ENCODE measurements at regions not wholly inside any gene's neighbourhood (a gene's known extent, or its start where the extent isn't known, plus 50 kb on each side); places are given as distances from the start of the nearest gene placed in this dataset.

DNA sequence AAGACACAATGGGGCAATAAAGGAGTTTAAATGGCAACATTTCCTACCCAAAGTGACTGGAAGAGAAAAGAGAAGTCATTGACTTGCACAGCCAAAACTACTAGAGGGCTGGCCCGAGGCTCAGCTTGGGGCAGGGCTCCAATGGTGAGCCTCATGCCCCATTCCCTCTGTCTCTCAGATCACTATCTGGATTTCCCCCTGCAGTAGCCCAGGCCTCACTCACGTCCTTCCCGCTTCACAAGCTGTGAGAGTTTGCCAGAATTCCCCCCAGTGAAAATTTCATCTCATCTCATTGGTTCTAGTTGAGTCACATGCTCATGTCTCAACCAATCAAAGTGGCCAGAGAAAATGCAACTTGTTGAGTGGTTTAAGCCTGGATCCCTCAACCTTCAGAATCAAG, 181.3 kb downstream of the WDR11 start:
- no peak for DNase-seq (ENCODE audit: low spot score)

DNA sequence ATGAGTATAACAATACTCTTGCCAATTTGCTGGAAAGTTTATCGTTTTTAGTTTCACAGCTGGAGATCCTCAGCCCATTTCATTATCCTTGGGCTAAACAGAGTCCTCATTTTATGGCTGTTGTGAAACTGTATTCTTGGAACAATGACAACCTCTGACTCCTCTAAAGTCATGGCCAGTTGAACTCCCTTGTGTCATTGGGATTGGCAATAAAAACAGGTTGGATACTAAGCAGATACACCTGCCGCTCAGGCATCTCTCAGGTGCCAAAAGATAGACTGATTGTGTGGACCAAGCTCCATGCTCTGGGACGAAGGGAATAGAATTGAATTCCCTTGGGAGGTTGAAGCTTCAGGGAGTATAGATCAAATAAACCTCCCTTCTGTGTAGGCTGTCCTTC, 182.2 kb downstream of the WDR11 start:
- no peak for DNase-seq (ENCODE audit: low spot score)

DNA sequence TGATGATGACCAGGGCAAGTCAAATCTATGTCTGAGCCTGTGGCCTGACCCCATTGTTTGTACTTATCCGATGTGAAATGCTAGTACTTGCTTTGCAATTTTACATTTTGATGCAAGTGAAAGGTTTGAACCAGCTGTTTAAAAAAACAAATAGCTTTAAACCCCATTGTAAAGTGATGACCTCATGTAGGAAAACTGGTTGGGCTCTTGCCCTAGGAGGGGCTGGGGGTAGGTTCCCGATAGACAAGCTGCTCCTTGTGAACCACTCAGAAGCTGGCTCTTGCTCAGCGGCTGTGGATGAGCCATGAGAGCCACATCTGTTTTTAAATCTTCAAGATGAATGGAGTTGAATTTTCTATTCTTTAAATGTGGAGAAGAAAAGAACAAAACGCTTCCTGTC, 185.3 kb downstream of the WDR11 start:
- no peak for DNase-seq (ENCODE audit: low spot score)

DNA sequence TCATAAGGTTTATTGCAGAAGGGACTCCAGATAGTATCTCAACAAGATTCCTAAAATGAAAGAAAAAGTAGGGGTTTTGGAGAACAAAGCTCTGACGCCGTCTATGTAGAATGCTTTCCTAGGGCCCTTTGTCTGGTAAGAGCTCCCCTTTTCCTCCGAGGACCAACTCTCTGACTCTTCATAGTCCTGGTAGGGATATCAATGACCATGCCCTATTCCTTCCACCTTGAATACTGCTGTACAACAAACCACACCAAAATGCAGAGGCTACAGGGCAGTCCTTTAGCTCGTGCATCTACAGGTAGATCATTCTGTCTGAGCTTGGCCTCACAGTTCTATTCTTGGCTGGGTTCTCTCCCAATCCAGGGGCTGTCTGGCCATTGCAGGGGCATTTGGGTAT, 190.3 kb downstream of the WDR11 start:
- DNase-seq (ENCODE audit: low spot score): no peak

DNA sequence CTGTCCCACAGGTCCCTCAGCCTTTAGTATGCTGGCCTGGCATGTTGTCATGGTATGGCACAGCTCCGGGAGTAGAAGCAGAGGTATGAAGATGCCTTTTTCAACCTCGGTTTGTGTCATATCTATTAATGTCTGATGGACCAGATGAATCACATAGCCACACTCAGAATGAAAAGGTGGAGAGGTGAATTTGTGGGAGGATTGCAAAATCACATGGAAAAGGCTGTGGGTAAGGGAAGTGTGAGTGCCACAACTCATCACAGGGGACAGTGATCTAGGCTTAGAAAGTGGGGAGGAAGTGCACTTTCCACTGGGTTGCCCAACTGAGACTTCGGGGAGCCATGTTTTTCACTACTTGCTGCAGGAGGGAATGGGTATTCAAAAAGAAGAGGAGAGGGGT, 190.7 kb downstream of the WDR11 start:
- no peak for DNase-seq (ENCODE audit: low spot score)

DNA sequence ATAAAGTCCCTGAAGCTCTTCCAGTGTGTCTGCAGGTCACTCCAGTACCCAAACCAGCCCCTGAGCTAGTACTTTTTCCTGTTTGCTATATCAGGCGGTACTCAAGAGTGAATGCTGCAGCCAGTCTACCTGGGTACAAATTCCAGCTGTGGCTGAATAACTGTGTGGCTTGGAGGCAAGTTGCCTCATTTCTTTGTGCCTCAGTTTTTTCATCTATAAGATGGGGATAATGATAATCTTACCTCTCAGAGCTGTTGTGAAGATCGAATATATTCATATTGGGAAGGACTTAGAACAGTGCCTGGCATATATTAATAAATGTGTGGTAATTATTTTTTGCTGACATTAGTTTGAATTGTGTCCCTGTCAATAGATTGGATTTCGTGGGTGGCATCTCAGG, 191.2 kb downstream of the WDR11 start:
- DNase-seq (ENCODE audit: low spot score): no peak

DNA sequence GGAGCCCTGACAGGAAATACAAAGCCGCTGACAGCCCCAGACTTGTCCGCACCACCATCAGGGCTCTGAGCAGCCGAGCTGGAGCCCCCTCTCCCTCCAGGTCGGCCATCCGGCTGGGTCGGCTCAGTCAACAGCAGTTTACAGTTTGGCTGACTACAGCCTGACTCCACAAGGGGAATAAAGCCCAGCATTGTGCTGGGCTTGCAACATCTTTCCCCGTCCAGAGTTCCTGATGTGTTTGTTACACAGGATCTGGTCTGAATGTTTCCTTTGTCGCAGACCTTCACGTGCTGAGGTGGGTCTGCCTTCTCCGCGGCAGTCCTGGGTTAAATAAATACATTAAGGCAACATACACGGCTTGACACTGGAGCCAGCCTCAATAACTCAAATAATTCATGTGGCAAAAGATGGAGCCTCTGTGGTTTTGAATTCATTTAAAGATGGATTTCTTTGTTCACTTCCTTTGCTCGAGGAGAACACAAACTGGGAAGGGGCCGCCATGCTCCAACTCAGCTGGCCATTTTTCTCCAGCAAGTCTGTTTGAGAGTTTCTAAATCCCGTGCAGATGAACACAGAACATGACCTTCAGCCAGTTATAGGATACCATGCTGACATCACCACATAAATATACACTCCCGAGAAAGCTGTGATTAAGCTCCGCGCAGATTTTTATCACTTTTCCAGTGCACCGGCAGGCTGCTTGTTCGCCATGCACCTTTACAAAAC, 192.1 kb downstream of the WDR11 start:
- DNase-seq (ENCODE audit: low spot score): peak; percentile 12

DNA sequence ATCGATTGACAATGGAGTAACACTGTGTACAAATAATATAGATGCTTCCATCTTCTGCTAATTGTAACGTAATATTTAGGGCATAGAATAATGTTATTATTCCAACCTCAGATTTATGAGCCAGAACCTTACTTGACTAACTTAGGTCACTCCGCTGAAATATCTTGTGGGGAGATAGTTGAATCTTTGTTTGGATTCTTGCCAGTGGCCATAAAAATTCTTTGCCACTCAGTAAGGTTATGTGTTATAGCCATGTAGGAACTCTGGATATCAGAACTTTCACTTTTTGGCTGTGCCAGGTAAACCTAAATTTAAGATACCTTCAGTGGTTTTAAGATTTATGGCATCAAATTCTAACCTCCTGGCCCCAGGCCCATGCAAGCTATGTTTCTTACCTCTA, 197.6 kb downstream of the WDR11 start:
- no peak for DNase-seq (ENCODE audit: low spot score)

DNA sequence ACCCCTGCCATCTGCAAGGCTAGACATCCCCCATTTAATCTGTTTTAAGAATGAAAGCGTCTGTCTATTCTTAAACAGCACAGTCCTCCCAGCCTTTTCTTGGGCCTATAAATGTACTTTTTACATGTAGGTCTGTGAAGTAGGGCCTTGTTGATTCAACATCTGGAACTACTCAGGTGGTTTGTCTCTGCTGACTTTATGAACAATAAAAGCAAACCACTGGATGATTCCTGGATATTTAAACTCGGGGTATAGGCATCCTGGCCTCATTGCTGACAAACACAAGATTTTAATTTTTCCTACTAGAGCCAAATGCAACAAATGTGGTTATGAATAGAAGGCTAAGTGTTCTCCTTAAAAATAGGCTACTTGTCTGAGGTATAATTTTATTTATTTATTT, 198.3 kb downstream of the WDR11 start:
- no peak for DNase-seq (ENCODE audit: low spot score)

DNA sequence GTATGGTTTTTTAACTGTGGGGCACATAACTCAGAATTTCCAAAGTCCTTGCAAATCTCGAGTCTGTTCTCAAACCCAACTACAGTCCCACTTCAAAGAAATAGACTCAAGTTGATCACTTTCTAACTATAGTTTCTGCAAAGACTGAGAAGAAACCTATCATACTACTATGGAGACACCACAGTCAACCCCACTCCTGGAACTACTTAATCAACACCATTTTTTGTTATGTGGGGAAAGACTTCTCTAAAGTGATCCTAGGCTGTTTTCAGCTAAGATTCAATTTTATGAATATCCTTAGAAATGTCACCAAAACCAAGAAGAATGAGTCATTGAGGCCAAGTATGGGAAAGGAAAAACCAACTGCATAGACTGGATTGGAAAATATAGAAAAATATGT, 198.8 kb downstream of the WDR11 start:
- no peak for DNase-seq (ENCODE audit: low spot score)

DNA sequence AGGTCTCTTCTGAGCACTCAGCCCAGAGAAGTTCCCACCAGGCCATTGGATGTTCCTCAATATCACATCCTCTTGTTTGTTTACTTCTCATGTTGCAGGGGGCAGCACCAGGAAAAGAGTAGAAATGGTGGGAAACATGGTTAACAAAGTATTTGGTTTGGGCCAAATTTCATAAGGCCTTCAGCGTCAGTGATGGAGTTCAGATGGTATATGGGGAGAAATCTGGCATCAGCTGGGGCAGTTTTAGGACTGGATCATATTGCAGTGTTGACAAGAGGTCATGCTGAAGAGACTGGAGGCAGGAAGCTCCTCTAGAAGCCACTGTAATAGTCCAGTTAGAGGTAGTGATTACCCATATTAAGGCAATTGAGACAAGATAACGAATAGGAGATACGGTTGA, 200.0 kb downstream of the WDR11 start:
- no peak for DNase-seq (ENCODE audit: low spot score)

DNA sequence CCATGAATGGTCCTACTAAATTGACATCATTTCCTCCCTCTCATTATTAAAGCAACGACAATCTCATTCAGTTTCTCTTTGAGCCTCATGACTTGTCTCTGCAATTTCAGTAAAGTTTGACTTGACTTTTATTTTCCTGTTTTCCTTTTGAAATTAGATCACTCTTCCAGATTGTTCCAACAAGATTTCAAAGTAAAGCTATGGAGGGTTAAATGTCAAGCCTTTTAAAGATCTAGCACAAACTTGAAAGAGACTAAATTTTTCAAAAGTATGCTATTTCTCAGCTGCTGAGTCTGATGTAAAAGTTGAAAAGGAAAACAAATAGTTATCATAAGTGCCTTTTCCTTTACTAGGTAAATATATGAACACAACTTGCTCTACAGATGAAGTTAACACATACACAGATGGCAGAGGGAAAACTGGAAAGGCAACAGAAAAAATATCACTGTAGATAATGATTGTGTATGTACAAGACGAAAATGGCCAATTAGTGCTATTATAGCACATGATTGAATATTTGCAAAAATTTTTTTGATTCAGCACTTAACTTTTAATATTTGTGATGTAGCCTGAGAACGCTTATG, 200.6 kb downstream of the WDR11 start:
- DNase-seq (ENCODE audit: low spot score): no peak

DNA sequence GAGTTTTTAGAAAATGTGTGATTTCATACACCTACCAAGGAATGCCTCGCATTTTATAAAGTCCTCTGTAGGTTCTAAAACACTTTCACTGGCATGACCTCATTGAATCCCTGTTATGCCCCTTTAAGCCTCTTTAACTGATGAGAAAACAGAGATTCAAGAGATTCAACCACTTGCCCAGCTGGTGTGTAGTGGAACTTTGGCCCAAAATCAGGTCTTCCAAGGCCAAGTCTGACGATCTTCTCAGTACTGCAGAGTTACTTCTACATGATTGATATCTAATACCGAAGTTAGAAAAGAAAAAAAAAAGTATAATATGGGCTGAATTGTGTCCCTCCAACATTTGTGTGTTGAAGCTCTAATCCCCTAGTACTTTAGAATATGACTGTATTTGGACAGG, 202.0 kb downstream of the WDR11 start:
- DNase-seq (ENCODE audit: low spot score): no peak

DNA sequence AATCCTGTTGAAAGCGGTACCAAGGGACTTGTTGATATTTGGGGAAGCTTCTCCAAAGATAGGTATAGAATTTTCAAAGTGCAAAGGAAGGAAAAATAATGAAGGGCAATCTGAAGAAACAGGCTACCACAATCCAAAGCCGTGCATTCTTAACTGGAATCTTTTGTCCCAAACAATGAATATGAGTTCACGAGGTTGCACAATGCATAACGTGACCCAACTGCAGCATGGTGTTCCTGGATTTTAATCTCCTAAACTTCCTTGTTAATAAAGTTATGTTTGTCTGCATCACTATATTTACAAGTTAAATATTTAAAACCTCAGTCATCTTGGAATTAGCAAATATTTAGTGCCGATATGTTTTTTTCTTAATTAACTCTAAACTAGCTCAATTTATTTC, 203.7 kb downstream of the WDR11 start:
- DNase-seq (ENCODE audit: low spot score): no peak

DNA sequence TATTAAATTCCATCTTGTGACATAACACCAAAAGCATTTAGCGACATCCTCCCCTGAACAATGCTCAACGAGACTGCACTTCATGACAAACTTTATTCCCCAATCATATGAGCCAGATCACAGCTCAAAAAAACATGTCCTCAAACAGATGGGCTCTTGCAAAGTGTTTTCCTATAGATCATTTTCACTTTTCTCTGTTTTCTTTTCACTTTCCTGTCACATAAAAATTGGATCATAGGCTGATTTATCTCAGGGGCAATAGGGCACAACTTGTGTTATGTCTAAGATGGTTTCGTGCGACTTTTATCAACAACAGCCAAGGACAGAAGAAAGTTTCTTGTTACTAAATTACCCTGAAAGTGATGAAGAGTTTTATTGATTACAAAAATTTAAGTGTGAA, 206.1 kb downstream of the WDR11 start:
- no peak for DNase-seq (ENCODE audit: low spot score)

DNA sequence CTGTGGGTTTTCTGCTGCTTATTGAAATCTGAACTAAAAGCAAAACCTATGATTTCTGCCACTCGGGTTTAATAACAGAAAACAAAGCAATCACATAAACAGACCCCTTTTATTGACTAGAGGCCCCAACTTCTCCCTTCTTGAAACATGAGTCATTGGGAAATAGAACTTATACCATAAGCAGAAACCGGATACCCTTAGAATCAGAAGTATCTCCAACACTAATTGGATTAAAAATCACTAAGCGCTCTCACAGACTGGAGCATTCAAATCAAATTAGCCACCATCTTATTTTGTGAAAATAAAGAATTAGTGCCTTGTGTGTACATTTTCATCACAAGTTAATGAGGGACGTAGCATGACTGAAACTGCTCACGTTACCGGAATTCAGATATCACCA, 206.9 kb downstream of the WDR11 start:
- DNase-seq (ENCODE audit: low spot score): no peak

DNA sequence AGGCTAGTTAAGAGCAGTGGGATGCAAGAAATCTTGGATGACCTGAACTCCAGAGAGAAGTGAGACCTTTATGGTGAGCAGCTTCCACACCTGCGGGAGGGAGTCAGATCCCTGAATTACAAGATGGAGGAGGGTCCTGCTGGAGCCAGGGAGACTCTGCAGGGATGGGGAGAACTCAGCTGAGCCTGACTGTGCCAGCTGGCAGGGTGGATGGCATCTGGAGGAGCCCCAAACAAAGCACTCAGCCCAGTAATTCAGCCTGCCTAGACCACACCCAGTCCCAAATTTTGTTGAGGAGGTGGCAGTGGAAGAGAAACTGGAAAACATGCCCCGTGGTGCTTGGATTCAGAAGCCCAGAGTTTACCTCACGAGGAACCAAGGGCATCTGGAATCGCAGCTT, 208.2 kb downstream of the WDR11 start:
- no peak for DNase-seq (ENCODE audit: low spot score)

DNA sequence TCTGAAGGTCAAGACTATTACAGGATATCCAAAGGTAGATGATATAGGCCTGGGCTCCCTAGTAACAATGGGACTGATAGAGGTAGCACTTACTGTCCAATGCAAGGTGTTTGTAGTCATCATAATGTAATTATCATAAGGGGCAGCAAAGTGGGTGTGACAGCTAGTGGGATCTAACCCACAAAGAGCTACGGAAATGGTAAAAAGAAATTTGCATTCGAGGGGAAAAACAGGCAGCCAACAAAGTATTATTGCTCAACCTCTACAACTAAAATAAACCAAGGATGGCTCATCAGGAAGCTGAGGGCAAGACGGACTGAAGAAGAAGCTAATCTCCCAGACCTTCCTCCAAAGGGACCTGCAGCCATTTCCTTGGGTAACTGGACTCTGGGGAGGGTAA, 211.0 kb downstream of the WDR11 start:
- no peak for DNase-seq (ENCODE audit: low spot score)

DNA sequence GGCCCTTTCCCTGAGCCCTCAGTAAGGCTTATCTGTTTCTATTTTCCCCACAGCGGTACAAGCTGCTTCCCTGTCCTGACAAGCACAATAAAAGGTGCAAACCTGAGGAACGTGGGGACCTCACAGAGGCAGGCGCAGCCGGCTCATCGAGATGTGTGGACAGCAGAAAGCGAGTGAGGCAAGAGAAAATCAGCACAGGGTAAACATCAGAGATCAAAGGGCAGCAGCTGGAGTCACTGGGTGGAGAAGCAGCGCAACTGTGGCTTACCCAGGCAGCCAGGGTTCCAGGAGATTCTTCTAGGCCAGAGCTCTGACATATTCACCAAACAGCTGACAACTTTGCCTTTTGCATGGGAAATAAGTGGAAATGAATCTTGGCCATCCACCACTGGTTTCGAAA, 212.6 kb downstream of the WDR11 start:
- DNase-seq (ENCODE audit: low spot score): peak; percentile 75

DNA sequence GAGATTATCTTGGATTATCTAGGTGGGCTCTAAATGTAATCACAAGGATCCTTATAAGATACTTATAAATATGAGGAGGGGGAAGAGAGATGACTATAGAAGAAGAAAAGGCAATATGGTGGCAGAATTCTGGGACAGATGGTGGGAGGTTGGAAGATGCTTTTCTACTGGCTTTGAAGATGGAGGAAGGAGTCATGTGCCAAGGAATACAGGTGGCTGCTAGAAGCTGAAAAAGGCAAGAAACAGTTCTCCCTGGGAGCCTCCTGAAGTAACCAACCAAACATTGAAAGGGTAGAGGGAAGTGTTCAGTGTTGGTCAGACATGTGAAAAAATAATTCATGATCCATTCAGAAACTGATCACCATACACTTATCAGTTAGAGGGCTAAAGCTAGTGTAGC, 213.3 kb downstream of the WDR11 start:
- DNase-seq (ENCODE audit: low spot score): no peak

DNA sequence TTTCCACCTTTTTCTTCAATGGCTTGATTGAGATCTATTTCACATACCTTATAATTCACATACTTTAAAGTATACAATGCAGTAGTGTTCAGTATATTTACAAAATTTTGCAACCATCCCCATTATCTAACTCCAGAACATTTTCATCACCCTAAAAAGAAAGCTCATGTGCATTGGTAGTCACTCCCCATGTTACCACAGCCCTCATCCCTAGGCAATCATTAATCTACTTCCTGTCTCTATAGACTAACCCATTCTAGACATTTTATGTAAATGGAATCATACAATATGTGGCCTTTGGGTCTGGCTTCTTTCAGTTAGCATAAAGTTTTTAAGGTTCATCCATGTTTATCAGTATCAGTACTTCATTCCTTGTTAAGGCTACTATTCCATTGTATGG, 214.2 kb downstream of the WDR11 start:
- no peak for DNase-seq (ENCODE audit: low spot score)

DNA sequence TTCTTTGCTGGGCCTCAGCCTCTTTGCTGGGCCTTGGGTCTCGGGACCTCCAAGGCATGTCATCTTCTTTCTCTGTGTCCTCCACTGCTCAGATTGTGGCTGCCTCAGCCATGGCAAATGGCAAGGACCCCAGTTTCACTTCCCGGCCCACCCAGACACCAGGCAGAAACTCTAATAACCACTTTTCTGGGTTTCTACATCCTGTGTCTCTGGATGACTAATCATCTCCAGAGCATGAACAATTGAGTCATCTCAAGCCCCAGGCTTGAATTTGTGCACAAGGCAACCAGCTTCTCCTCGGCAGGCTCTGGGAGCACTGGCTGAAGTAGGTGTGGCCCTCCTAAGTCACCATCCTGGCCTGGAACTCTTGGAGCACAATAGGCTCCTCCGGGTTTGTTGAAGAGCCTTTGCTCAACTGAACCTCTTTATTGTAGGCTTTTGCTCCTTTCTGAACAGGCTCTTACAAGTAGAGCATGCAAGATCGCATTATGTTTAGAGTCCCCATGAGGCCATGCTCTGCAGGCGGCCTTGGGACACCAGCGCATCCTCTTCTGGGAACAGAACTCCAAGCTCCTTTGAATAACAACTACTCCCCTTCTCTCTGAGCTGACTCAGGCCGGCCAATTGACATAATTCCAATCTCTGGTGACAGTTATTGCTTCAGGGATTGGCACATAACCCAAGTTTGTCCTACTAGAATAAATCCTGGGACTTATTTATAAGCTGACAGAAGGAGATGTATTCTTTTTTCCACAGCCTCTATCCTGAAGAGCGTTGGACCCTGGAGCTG, 218.1 kb downstream of the WDR11 start:
- DNase-seq (ENCODE audit: low spot score): no peak

DNA sequence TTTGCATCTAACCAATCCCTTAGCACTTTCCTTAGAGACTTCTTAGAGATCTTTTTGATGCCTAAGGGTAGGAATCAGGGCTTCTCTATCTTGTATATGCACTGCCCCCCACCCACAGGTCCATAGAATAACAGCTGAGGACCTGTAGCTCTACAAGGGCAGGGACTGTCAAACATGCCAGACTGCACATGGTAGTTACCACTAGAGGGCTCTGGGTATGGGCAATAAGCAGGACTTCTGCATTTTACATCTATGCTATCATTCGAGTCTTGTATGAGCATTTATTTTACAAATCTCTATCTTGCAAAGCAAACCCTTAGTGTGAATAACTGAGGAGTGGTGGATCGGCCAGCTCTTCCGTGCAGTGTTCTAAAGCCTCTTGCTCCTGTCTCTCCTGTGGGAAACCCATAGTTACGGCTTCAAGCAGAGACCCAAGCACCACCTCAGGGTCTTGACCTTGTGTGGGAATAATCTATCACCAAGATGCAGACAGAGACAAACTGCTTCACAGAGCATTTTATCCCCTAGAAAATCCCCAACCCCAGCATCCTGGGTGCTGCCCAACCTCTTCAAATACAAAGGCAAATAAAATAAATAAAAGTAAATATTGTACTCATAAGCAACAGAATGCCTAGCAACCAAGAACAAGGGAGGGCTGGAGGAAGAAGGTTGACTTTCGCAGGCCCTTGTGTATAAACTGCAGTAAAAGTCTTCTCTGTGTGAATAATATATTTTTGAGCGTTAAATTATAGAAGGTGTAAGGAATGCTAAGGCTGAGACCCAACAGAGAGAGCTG, 219.3 kb downstream of the WDR11 start:
- peak; percentile 18 for DNase-seq (ENCODE audit: low spot score)
